SK-N-SH treated with all-trans-retinoic acid at 6 μM for 48 hours (cell line): ENCODE measurements at regions not wholly inside any gene's neighbourhood (a gene's known extent, or its start where the extent isn't known, plus 50 kb on each side); places are given as distances from the start of the nearest gene placed in this dataset.

ENCODE experiments used
- ATAC-seq: fragments of 200-7000 bp; cut with Tn5 transposase; 3 replicates; pipeline ENCODE4 v1.9.1; 2020; ENCODE audit warnings: mild to moderate bottlenecking, moderate library complexity
- ARNTL ChIP-seq: fragments of 450-650 bp; formaldehyde crosslinking; IDR thresholded peaks from 2 replicates; pipeline ENCODE4 v1.5.0; 2020; ENCODE audit warnings: low read depth, mild to moderate bottlenecking, moderate library complexity, borderline replicate concordance
- BACH2 ChIP-seq: fragments of 250-450 bp; sonication (Bioruptor Pico); IDR thresholded peaks from 2 replicates; pipeline ENCODE4 v1.9.0; 2021; ENCODE audit warnings: mild to moderate bottlenecking, borderline replicate concordance
- CSDC2 ChIP-seq: fragments of 250-450 bp; sonication (Bioruptor Pico); IDR thresholded peaks from 2 replicates; pipeline ENCODE4 v1.5.0; 2020; ENCODE audit warnings: mild to moderate bottlenecking, moderate library complexity
- CSRNP3 ChIP-seq: fragments of 250-450 bp; sonication (Bioruptor Pico); IDR thresholded peaks from 2 replicates; pipeline ENCODE4 v1.5.1; 2021; ENCODE audit warnings: mild to moderate bottlenecking, moderate library complexity
- ESRRG ChIP-seq: fragments of 250-450 bp; sonication (Bioruptor Pico); IDR thresholded peaks from 2 replicates; pipeline ENCODE4 v1.6.1; 2021; ENCODE audit warnings: mild to moderate bottlenecking
- GLIS3 ChIP-seq: fragments of 250-450 bp; sonication (Bioruptor Pico); IDR thresholded peaks from 2 replicates; pipeline ENCODE4 v1.5.0; 2020; ENCODE audit warnings: mild to moderate bottlenecking, moderate library complexity
- ISL1 ChIP-seq: fragments of 250-450 bp; sonication (Bioruptor Pico); IDR thresholded peaks from 2 replicates; pipeline ENCODE4 v2.1.2; 2022; ENCODE audit warnings: mild to moderate bottlenecking, moderate library complexity
- OSR1 ChIP-seq: fragments of 250-450 bp; sonication (Bioruptor Pico); IDR thresholded peaks from 2 replicates; pipeline ENCODE4 v1.8.0; 2022; ENCODE audit warnings: moderate library complexity, mild to moderate bottlenecking, inconsistent platforms
- PATZ1 ChIP-seq: fragments of 250-450 bp; sonication (Bioruptor Pico); IDR thresholded peaks from 2 replicates; pipeline ENCODE4 v1.8.0; 2020; ENCODE audit warnings: mild to moderate bottlenecking, moderate library complexity, borderline replicate concordance
- PPARA ChIP-seq: fragments of 250-450 bp; sonication (Bioruptor Pico); IDR thresholded peaks from 2 replicates; pipeline ENCODE4 v1.5.0; 2020; ENCODE audit warnings: mild to moderate bottlenecking, borderline replicate concordance
- RARB ChIP-seq: fragments of 250-450 bp; sonication (Bioruptor Pico); IDR thresholded peaks from 2 replicates; pipeline ENCODE4 v1.8.0; 2021; ENCODE audit warnings: mild to moderate bottlenecking, moderate library complexity
- TCF4 ChIP-seq: fragments of 250-450 bp; sonication (Bioruptor Pico); IDR thresholded peaks from 2 replicates; pipeline ENCODE4 v1.8.0; 2021; ENCODE audit warnings: mild to moderate bottlenecking, moderate library complexity, borderline replicate concordance
- TOX ChIP-seq: fragments of 250-450 bp; sonication (Bioruptor Pico); IDR thresholded peaks from 2 replicates; pipeline ENCODE4 v1.8.0; 2021; ENCODE audit warnings: mild to moderate bottlenecking, moderate library complexity, borderline replicate concordance
- ZC3H10 ChIP-seq: fragments of 250-450 bp; sonication (Bioruptor Pico); IDR thresholded peaks from 2 replicates; pipeline ENCODE4 v1.5.1; 2021; ENCODE audit warnings: mild to moderate bottlenecking, moderate library complexity
- ZFP30 ChIP-seq: fragments of 450-650 bp; formaldehyde crosslinking; IDR thresholded peaks from 2 replicates; pipeline ENCODE4 v1.5.0; 2022; ENCODE audit warnings: mild to moderate bottlenecking, moderate library complexity
- ZNF565 ChIP-seq: fragments of 450-650 bp; formaldehyde crosslinking; conservative IDR thresholded peaks from 2 replicates; pipeline ENCODE4 v1.5.0; 2020; ENCODE audit warnings: low read depth, mild to moderate bottlenecking, moderate library complexity
- ZNF70 ChIP-seq: fragments of 450-650 bp; formaldehyde crosslinking; IDR thresholded peaks from 2 replicates; pipeline ENCODE4 v1.5.0; 2020; ENCODE audit warnings: mild to moderate bottlenecking, moderate library complexity
- ZNF8 ChIP-seq: fragments of 450-650 bp; formaldehyde crosslinking; IDR thresholded peaks from 2 replicates; pipeline ENCODE4 v1.5.0; 2020; ENCODE audit warnings: mild to moderate bottlenecking, moderate library complexity
- TF ChIP-seq, protein P1 (sequence below): fragments of 250-450 bp; sonication (Bioruptor Pico); IDR thresholded peaks from 2 replicates; pipeline ENCODE4 v1.5.0; 2020; ENCODE audit warnings: mild to moderate bottlenecking, moderate library complexity
- TF ChIP-seq, protein P2 (sequence below): fragments of 250-450 bp; sonication (Bioruptor Pico); IDR thresholded peaks from 2 replicates; pipeline ENCODE4 v1.5.1; 2020; ENCODE audit warnings: low read depth, mild to moderate bottlenecking, moderate library complexity
- TF ChIP-seq, protein P3 (sequence below): fragments of 250-450 bp; sonication (Bioruptor Pico); IDR thresholded peaks from 2 replicates; pipeline ENCODE4 v1.8.0; 2021; ENCODE audit warnings: low read depth, mild to moderate bottlenecking, moderate library complexity, borderline replicate concordance

GRCh38 chr3:115369021-115369420 is 221.9 kb upstream of the ZBTB20 start:
- ATAC-seq: no peak
- TF ChIP-seq ZC3H10: no peak
- no peak for TF ChIP-seq RARB (CRISPR knock-in tag)
- TF ChIP-seq, protein P1, sequence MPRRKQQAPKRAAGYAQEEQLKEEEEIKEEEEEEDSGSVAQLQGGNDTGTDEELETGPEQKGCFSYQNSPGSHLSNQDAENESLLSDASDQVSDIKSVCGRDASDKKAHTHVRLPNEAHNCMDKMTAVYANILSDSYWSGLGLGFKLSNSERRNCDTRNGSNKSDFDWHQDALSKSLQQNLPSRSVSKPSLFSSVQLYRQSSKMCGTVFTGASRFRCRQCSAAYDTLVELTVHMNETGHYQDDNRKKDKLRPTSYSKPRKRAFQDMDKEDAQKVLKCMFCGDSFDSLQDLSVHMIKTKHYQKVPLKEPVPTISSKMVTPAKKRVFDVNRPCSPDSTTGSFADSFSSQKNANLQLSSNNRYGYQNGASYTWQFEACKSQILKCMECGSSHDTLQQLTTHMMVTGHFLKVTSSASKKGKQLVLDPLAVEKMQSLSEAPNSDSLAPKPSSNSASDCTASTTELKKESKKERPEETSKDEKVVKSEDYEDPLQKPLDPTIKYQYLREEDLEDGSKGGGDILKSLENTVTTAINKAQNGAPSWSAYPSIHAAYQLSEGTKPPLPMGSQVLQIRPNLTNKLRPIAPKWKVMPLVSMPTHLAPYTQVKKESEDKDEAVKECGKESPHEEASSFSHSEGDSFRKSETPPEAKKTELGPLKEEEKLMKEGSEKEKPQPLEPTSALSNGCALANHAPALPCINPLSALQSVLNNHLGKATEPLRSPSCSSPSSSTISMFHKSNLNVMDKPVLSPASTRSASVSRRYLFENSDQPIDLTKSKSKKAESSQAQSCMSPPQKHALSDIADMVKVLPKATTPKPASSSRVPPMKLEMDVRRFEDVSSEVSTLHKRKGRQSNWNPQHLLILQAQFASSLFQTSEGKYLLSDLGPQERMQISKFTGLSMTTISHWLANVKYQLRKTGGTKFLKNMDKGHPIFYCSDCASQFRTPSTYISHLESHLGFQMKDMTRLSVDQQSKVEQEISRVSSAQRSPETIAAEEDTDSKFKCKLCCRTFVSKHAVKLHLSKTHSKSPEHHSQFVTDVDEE: no peak
- no peak for TF ChIP-seq TCF4 (CRISPR knock-in tag)
- TF ChIP-seq PATZ1: no peak
- TF ChIP-seq ZNF565 (CRISPR knock-in tag): no peak

DNA sequence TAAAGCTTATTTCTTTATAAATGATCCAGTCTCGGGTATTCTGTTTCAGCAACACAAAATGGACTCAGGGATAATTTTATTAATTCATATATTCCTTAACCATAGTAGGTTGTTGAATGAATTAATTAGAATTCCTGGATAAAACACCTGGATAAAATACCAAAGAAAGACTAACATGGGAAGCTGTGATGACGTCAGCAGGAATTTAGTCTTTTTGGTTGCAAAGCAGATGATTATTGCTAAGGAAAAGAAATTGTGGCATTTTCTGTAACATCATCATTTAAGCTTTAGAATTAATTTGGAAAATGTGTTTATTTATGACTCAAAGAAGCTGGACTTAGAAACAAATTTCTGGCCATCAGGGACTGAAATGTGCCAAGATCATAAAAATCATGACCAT is 228.3 kb upstream of the ZBTB20 start:
- TF ChIP-seq ZFP30 (CRISPR knock-in tag) (no peak), ZNF565 (CRISPR knock-in tag) (no peak), PPARA (CRISPR knock-in tag) (no peak), BACH2 (CRISPR knock-in tag) (no peak), ZNF8 (CRISPR knock-in tag) (no peak), TCF4 (CRISPR knock-in tag) (no peak)
- TF ChIP-seq, protein P2, sequence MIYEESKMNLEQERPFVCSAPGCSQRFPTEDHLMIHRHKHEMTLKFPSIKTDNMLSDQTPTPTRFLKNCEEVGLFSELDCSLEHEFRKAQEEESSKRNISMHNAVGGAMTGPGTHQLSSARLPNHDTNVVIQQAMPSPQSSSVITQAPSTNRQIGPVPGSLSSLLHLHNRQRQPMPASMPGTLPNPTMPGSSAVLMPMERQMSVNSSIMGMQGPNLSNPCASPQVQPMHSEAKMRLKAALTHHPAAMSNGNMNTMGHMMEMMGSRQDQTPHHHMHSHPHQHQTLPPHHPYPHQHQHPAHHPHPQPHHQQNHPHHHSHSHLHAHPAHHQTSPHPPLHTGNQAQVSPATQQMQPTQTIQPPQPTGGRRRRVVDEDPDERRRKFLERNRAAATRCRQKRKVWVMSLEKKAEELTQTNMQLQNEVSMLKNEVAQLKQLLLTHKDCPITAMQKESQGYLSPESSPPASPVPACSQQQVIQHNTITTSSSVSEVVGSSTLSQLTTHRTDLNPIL: no peak
- no peak for ATAC-seq

GRCh38 chr3:115380883-115381572 is 233.9 kb upstream of the ZBTB20 start:
- TF ChIP-seq PATZ1: no peak
- no peak for TF ChIP-seq CSRNP3 (CRISPR knock-in tag)
- TF ChIP-seq CSDC2 (CRISPR knock-in tag): no peak
- TF ChIP-seq, protein P3, sequence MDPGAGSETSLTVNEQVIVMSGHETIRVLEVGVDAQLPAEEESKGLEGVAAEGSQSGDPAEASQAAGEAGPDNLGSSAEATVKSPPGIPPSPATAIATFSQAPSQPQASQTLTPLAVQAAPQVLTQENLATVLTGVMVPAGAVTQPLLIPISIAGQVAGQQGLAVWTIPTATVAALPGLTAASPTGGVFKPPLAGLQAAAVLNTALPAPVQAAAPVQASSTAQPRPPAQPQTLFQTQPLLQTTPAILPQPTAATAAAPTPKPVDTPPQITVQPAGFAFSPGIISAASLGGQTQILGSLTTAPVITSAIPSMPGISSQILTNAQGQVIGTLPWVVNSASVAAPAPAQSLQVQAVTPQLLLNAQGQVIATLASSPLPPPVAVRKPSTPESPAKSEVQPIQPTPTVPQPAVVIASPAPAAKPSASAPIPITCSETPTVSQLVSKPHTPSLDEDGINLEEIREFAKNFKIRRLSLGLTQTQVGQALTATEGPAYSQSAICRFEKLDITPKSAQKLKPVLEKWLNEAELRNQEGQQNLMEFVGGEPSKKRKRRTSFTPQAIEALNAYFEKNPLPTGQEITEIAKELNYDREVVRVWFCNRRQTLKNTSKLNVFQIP (CRISPR knock-in tag): no peak
- TF ChIP-seq ZNF70: no peak
- TF ChIP-seq RARB (CRISPR knock-in tag): no peak
- TF ChIP-seq ISL1 (CRISPR knock-in tag): no peak
- TF ChIP-seq, protein P2: no peak
- TF ChIP-seq PPARA (CRISPR knock-in tag): no peak
- no peak for TF ChIP-seq TCF4 (CRISPR knock-in tag)
- no peak for TF ChIP-seq ZC3H10
- TF ChIP-seq ESRRG (CRISPR knock-in tag): no peak
- TF ChIP-seq ZNF565 (CRISPR knock-in tag): no peak
- no peak for TF ChIP-seq ZFP30 (CRISPR knock-in tag)
- TF ChIP-seq ARNTL (CRISPR knock-in tag): no peak
- no peak for TF ChIP-seq TOX
- no peak for TF ChIP-seq GLIS3
- no peak for TF ChIP-seq OSR1 (CRISPR knock-in tag)
- ATAC-seq: no peak
